H1 (cell line): ENCODE measurements at regions not wholly inside any gene's neighbourhood (a gene's known extent, or its start where the extent isn't known, plus 50 kb on each side); places are given as distances from the start of the nearest gene placed in this dataset.

ENCODE experiments used
- BRCA1 ChIP-seq: IDR thresholded peaks from 2 replicates; pipeline ENCODE4 v1.6.1; 2012; ENCODE audit warnings: low read depth, low read length, improper control_type of control experiment
- CREB1 ChIP-seq: IDR thresholded peaks from 2 replicates; pipeline ENCODE4 v1.6.1; 2012; ENCODE audit warnings: inconsistent platforms
- CTCF ChIP-seq, 3 experiments: IDR thresholded peaks; 1 replicate in 2 of 3; 2 replicates in 1 of 3; pipeline versions ENCODE4 v1.5.1 to v1.6.1; 2011; ENCODE audit warnings: low read length in 3 of 3, mild to moderate bottlenecking in 3 of 3, inconsistent platforms in 2 of 3, low read depth in 1 of 3, moderate library complexity in 1 of 3; ENCODE audit not compliant: insufficient read depth in 1 of 3; ENCODE audit errors: control extremely low read depth in 1 of 3
- EGR1 ChIP-seq: IDR thresholded peaks from 2 replicates; pipeline ENCODE4 v1.6.1; 2011; ENCODE audit warnings: low read depth, low read length, borderline replicate concordance
- EP300 ChIP-seq, 2 experiments: IDR thresholded peaks; 1 replicate in 1 of 2; 2 replicates in 1 of 2; pipeline ENCODE4 v1.6.1; 2011 to 2012; ENCODE audit warnings: low read depth in 2 of 2, low read length in 2 of 2, mild to moderate bottlenecking in 2 of 2, borderline replicate concordance in 1 of 2, inconsistent platforms in 1 of 2, moderate library complexity in 1 of 2
- EZH2 ChIP-seq: fragments of 200-600 bp; sonication (generic); IDR thresholded peaks from 2 replicates; pipeline ENCODE4 v1.7.1; 2012; ENCODE audit warnings: low read depth, mild to moderate bottlenecking, moderate library complexity, low read length, inconsistent platforms; ENCODE audit not compliant: severe bottlenecking
- HDAC2 ChIP-seq, 2 experiments: fragments of 300-600 bp in 1 of 2; sonication (generic) in 1 of 2; IDR thresholded peaks; 2 replicates each; pipeline ENCODE4 v1.6.1; 2011 to 2012; ENCODE audit warnings: low read depth in 2 of 2, low read length in 2 of 2, mild to moderate bottlenecking in 2 of 2, moderate library complexity in 2 of 2, borderline replicate concordance in 1 of 2, inconsistent platforms in 1 of 2
- JUN ChIP-seq: IDR thresholded peaks from 2 replicates; pipeline ENCODE4 v1.6.1; 2011; ENCODE audit warnings: low read depth, mild to moderate bottlenecking, improper control_type of control experiment, low read length
- PHF8 ChIP-seq: fragments of 200-600 bp; sonication (generic); conservative IDR thresholded peaks from 2 replicates; pipeline ENCODE4 v1.7.1; 2012; ENCODE audit warnings: low read depth, mild to moderate bottlenecking, inconsistent platforms, low read length, moderate library complexity
- POLR2A ChIP-seq, 2 experiments: IDR thresholded peaks; 1 replicate in 1 of 2; 2 replicates in 1 of 2; pipeline ENCODE4 v1.6.1; 2011; ENCODE audit warnings: low read depth in 2 of 2, low read length in 2 of 2, mild to moderate bottlenecking in 2 of 2; ENCODE audit errors: control extremely low read depth in 1 of 2
- POLR2AphosphoS5 ChIP-seq: IDR thresholded peaks from 2 replicates; pipeline ENCODE4 v1.6.1; 2011; ENCODE audit warnings: low read depth, low read length
- RBBP5 ChIP-seq: IDR thresholded peaks from 2 replicates; pipeline ENCODE4 v1.7.1; 2012; ENCODE audit warnings: low read depth, mild to moderate bottlenecking, inconsistent platforms, low read length, moderate library complexity, borderline replicate concordance
- TF ChIP-seq, protein P1 (sequence below): IDR thresholded peaks from 2 replicates; pipeline ENCODE4 v1.6.1; 2011; ENCODE audit warnings: low read depth, mild to moderate bottlenecking, low read length; ENCODE audit not compliant: insufficient read depth
- TF ChIP-seq, protein P2 (sequence below): IDR thresholded peaks from 2 replicates; pipeline ENCODE4 v1.6.1; 2012; ENCODE audit warnings: inconsistent platforms

GRCh38 chr3:167095976-167096375 lies 284.1 kb downstream of the ZBBX start:
- no peak for TF ChIP-seq CTCF (IDR thresholded peaks at IDR 0.05; ENCODE audit: control extremely low read depth in 1 of 3, insufficient read depth in 1 of 3, low read depth in 1 of 3, low read length in 3 of 3)
- no peak for TF ChIP-seq CREB1
- TF ChIP-seq EP300 (IDR thresholded peaks at IDR 0.05; ENCODE audit: borderline replicate concordance in 1 of 2, low read depth in 2 of 2, low read length in 2 of 2) = no peak
- no peak for TF ChIP-seq HDAC2 (IDR thresholded peaks at IDR 0.05; ENCODE audit: borderline replicate concordance in 1 of 2, low read depth in 2 of 2, low read length in 2 of 2)
- no peak for TF ChIP-seq PHF8
- TF ChIP-seq POLR2A (IDR thresholded peaks at IDR 0.05; ENCODE audit: control extremely low read depth in 1 of 2, low read depth in 2 of 2, low read length in 2 of 2) = no peak
- TF ChIP-seq EGR1 = no peak
- no peak for TF ChIP-seq EZH2
- TF ChIP-seq POLR2AphosphoS5 = no peak
- no peak for TF ChIP-seq RBBP5
- TF ChIP-seq, protein P1, sequence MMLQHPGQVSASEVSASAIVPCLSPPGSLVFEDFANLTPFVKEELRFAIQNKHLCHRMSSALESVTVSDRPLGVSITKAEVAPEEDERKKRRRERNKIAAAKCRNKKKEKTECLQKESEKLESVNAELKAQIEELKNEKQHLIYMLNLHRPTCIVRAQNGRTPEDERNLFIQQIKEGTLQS = no peak
- TF ChIP-seq, protein P2, sequence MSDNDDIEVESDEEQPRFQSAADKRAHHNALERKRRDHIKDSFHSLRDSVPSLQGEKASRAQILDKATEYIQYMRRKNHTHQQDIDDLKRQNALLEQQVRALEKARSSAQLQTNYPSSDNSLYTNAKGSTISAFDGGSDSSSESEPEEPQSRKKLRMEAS = no peak
- no peak for TF ChIP-seq BRCA1
- no peak for TF ChIP-seq JUN
